ENCODE measurements at regions not wholly inside any gene's neighbourhood (a gene's known extent, or its start where the extent isn't known, plus 50 kb on each side); places are given as distances from the start of the nearest gene placed in this dataset.

DNA sequence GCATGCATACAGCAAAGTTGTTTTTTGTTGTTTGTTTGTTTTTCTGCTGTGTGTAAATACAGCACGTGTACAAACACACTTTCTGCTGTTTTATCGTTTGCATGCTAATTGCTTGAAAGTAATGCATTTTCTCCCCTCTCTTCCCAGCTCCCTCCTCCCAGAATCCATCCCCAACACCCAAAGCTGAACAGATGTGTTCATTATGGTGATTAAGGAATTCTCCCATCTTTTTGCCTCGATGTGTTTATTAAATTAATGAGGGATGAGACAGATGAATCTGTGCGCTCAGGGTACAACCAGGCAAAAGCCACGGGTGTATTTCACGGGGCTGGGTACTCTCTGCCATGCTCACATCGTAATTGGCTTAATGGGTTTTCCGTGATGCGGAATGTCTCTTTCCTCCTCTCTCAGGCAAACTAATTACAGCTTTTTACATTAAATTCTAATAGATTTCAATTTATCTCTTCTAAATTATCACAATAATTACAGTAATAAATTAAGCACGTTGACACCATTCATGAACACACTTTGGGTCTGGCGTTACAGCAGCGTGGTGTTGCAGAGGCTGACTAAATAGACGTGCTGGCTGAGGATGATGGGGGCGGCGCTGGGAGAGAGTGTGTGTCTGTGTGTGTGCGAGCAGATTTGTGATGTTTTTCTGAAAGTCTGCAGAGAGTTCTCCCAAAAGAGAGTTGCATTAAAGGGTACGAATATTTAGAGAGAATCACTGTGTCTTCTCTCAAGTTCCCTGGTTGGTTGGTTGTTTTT is 117.7 kb downstream of the CRLF2 start:
- Histone ChIP-seq H3K4me1 (ENCODE audit: insufficient read depth) (no peaks in the 10 kb centered on the region), H3F3A (replicated peaks; ENCODE audit: low read depth) (no peaks in the 10 kb centered on the region), H3K27ac (ENCODE audit: low read depth) (no peak overlapping the region), H3K4me3 (no peak overlapping the region), H3K36me3 (ENCODE audit: insufficient read depth) (no peaks in the 10 kb centered on the region), H3K9me2 (ENCODE audit: insufficient read depth) (no peaks in the 10 kb centered on the region), H3K79me2 (replicated peaks; ENCODE audit: insufficient read depth) (no peaks in the 10 kb centered on the region), H3K4me2 (no peak overlapping the region), H2AFZ (no peak overlapping the region), H3K27me3 (ENCODE audit: insufficient read depth) (no peaks in the 10 kb centered on the region), H4K20me1 (replicated peaks; ENCODE audit: insufficient read depth) (no peaks in the 10 kb centered on the region)
- TF ChIP-seq EZH2 (IDR thresholded peaks at IDR 0.05; ENCODE audit: low read depth, unreplicated experiment) (no peak), ZNF462 (CRISPR knock-in tag; IDR thresholded peaks at IDR 0.05) (no peak), CREB1 (CRISPR knock-in tag; IDR thresholded peaks at IDR 0.05; ENCODE audit: low read depth) (no peak), JUNB (IDR thresholded peaks at IDR 0.05; ENCODE audit: unreplicated experiment) (no peak), POLR2AphosphoS5 (IDR thresholded peaks at IDR 0.05; ENCODE audit: low read depth) (no peak), EZH2phosphoT487 (IDR thresholded peaks at IDR 0.05; ENCODE audit: unreplicated experiment) (no peak)
- TF ChIP-seq, protein P1, sequence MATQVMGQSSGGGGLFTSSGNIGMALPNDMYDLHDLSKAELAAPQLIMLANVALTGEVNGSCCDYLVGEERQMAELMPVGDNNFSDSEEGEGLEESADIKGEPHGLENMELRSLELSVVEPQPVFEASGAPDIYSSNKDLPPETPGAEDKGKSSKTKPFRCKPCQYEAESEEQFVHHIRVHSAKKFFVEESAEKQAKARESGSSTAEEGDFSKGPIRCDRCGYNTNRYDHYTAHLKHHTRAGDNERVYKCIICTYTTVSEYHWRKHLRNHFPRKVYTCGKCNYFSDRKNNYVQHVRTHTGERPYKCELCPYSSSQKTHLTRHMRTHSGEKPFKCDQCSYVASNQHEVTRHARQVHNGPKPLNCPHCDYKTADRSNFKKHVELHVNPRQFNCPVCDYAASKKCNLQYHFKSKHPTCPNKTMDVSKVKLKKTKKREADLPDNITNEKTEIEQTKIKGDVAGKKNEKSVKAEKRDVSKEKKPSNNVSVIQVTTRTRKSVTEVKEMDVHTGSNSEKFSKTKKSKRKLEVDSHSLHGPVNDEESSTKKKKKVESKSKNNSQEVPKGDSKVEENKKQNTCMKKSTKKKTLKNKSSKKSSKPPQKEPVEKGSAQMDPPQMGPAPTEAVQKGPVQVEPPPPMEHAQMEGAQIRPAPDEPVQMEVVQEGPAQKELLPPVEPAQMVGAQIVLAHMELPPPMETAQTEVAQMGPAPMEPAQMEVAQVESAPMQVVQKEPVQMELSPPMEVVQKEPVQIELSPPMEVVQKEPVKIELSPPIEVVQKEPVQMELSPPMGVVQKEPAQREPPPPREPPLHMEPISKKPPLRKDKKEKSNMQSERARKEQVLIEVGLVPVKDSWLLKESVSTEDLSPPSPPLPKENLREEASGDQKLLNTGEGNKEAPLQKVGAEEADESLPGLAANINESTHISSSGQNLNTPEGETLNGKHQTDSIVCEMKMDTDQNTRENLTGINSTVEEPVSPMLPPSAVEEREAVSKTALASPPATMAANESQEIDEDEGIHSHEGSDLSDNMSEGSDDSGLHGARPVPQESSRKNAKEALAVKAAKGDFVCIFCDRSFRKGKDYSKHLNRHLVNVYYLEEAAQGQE (IDR thresholded peaks at IDR 0.05; ENCODE audit: unreplicated experiment) = no peak
- H3K4me3 Mint-ChIP-seq = no peak overlapping the region
- no peak overlapping the region for H3K27ac Mint-ChIP-seq
- DNase-seq (ENCODE audit: low spot score) = no peak
- no peak for ATAC-seq
- H3K27me3 Mint-ChIP-seq (ENCODE audit: insufficient read depth, low read depth, poor library complexity) = peaks cover 5% of the 10 kb centered on the region
- H3K9me3 Mint-ChIP-seq = peaks cover 62% of the 10 kb centered on the region
- H3K36me3 Mint-ChIP-seq (ENCODE audit: low read depth) = peaks cover 56% of the 10 kb centered on the region
- no peaks in the 10 kb centered on the region for H3K4me1 Mint-ChIP-seq

All from GM23338 (cell line).